GM23338 (cell line): ENCODE measurements at regions not wholly inside any gene's neighbourhood (a gene's known extent, or its start where the extent isn't known, plus 50 kb on each side); places are given as distances from the start of the nearest gene placed in this dataset.

Experiments
- CREB1 ChIP-seq: fragments of 250-450 bp; sonication (Bioruptor Pico); IDR thresholded peaks from 2 replicates; pipeline ENCODE4 v1.5.0; 2020; ENCODE audit warnings: low read depth, mild to moderate bottlenecking, moderate library complexity
- EZH2 ChIP-seq: fragments of 200-600 bp; sonication (generic); IDR thresholded peaks from one replicate; pipeline ENCODE4 v1.8.0; 2017; ENCODE audit warnings: antibody characterized with exemption, mild to moderate bottlenecking, low read depth; ENCODE audit not compliant: unreplicated experiment
- EZH2phosphoT487 ChIP-seq: fragments of 200-600 bp; sonication (generic); IDR thresholded peaks from one replicate; pipeline ENCODE4 v1.8.1; 2018; ENCODE audit warnings: antibody characterized with exemption; ENCODE audit not compliant: unreplicated experiment
- JUNB ChIP-seq: IDR thresholded peaks from one replicate; pipeline ENCODE4 v1.6.1; 2016; ENCODE audit warnings: antibody characterized with exemption; ENCODE audit not compliant: unreplicated experiment
- POLR2AphosphoS5 ChIP-seq: IDR thresholded peaks from 2 replicates; pipeline ENCODE4 v1.6.1; 2016; ENCODE audit warnings: antibody characterized with exemption, low read depth
- REST ChIP-seq: IDR thresholded peaks from one replicate; pipeline ENCODE4 v1.6.1; 2018; ENCODE audit warnings: antibody characterized with exemption; ENCODE audit not compliant: unreplicated experiment
- STAT1 ChIP-seq: IDR thresholded peaks from one replicate; pipeline ENCODE4 v1.6.1; 2016; ENCODE audit warnings: antibody characterized with exemption; ENCODE audit not compliant: unreplicated experiment
- ZNF114 ChIP-seq: fragments of 250-450 bp; sonication (Bioruptor Pico); IDR thresholded peaks from 2 replicates; pipeline ENCODE4 v1.5.0; 2020; ENCODE audit warnings: mild to moderate bottlenecking, moderate library complexity
- ZNF331 ChIP-seq: fragments of 250-450 bp; sonication (Bioruptor Pico); IDR thresholded peaks from 2 replicates; pipeline ENCODE4 v1.5.0; 2020; ENCODE audit warnings: low read depth, mild to moderate bottlenecking, moderate library complexity
- TF ChIP-seq, protein P1 (sequence below), 2 experiments: fragments of 200-600 bp in 1 of 2; sonication (generic) in 1 of 2; conservative IDR thresholded peaks; 2 replicates each; pipeline versions ENCODE4 v1.5.1 to v1.6.1; 2016 to 2017; ENCODE audit warnings: antibody characterized with exemption in 2 of 2, low read depth in 2 of 2, mild to moderate bottlenecking in 2 of 2, moderate library complexity in 1 of 2
- TF ChIP-seq, protein P2 (sequence below): IDR thresholded peaks from 2 replicates; pipeline ENCODE4 v1.6.1; 2016; ENCODE audit warnings: antibody characterized with exemption
- TF ChIP-seq, protein P3 (sequence below): fragments of 250-450 bp; sonication (Bioruptor Pico); IDR thresholded peaks from 2 replicates; pipeline ENCODE4 v1.5.0; 2020; ENCODE audit warnings: mild to moderate bottlenecking, moderate library complexity

DNA sequence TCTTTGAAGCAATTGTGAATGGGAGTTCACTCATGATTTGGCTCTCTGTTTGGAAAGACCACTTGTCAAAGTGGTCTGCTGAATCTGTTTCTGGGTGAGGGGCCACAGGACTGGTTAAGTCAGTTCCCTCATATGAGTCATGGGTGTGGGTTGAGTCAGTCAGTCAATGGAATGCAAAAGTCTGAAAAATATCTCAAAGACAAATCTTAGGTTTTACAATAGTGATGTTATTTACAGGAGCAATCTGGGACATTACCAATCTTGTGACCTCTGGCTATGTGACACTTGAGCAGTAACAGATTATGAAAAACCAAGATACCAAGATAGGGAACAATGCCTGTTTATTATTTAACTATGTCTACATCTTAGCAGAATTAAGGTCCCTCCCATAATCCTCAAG, 311.6 kb downstream of the AASDHPPT start:
- TF ChIP-seq, protein P1, sequence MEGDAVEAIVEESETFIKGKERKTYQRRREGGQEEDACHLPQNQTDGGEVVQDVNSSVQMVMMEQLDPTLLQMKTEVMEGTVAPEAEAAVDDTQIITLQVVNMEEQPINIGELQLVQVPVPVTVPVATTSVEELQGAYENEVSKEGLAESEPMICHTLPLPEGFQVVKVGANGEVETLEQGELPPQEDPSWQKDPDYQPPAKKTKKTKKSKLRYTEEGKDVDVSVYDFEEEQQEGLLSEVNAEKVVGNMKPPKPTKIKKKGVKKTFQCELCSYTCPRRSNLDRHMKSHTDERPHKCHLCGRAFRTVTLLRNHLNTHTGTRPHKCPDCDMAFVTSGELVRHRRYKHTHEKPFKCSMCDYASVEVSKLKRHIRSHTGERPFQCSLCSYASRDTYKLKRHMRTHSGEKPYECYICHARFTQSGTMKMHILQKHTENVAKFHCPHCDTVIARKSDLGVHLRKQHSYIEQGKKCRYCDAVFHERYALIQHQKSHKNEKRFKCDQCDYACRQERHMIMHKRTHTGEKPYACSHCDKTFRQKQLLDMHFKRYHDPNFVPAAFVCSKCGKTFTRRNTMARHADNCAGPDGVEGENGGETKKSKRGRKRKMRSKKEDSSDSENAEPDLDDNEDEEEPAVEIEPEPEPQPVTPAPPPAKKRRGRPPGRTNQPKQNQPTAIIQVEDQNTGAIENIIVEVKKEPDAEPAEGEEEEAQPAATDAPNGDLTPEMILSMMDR (conservative IDR thresholded peaks at IDR 0.05; ENCODE audit: low read depth in 2 of 2) = no peak
- no peak for TF ChIP-seq POLR2AphosphoS5
- TF ChIP-seq EZH2 = no peak
- no peak for TF ChIP-seq EZH2phosphoT487
- TF ChIP-seq REST = no peak
- TF ChIP-seq CREB1 = no peak
- TF ChIP-seq STAT1 = no peak
- no peak for TF ChIP-seq JUNB
- TF ChIP-seq, protein P2, sequence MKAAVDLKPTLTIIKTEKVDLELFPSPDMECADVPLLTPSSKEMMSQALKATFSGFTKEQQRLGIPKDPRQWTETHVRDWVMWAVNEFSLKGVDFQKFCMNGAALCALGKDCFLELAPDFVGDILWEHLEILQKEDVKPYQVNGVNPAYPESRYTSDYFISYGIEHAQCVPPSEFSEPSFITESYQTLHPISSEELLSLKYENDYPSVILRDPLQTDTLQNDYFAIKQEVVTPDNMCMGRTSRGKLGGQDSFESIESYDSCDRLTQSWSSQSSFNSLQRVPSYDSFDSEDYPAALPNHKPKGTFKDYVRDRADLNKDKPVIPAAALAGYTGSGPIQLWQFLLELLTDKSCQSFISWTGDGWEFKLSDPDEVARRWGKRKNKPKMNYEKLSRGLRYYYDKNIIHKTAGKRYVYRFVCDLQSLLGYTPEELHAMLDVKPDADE = no peak
- TF ChIP-seq ZNF114 = no peak
- no peak for TF ChIP-seq ZNF331 (CRISPR knock-in tag)
- TF ChIP-seq, protein P3, sequence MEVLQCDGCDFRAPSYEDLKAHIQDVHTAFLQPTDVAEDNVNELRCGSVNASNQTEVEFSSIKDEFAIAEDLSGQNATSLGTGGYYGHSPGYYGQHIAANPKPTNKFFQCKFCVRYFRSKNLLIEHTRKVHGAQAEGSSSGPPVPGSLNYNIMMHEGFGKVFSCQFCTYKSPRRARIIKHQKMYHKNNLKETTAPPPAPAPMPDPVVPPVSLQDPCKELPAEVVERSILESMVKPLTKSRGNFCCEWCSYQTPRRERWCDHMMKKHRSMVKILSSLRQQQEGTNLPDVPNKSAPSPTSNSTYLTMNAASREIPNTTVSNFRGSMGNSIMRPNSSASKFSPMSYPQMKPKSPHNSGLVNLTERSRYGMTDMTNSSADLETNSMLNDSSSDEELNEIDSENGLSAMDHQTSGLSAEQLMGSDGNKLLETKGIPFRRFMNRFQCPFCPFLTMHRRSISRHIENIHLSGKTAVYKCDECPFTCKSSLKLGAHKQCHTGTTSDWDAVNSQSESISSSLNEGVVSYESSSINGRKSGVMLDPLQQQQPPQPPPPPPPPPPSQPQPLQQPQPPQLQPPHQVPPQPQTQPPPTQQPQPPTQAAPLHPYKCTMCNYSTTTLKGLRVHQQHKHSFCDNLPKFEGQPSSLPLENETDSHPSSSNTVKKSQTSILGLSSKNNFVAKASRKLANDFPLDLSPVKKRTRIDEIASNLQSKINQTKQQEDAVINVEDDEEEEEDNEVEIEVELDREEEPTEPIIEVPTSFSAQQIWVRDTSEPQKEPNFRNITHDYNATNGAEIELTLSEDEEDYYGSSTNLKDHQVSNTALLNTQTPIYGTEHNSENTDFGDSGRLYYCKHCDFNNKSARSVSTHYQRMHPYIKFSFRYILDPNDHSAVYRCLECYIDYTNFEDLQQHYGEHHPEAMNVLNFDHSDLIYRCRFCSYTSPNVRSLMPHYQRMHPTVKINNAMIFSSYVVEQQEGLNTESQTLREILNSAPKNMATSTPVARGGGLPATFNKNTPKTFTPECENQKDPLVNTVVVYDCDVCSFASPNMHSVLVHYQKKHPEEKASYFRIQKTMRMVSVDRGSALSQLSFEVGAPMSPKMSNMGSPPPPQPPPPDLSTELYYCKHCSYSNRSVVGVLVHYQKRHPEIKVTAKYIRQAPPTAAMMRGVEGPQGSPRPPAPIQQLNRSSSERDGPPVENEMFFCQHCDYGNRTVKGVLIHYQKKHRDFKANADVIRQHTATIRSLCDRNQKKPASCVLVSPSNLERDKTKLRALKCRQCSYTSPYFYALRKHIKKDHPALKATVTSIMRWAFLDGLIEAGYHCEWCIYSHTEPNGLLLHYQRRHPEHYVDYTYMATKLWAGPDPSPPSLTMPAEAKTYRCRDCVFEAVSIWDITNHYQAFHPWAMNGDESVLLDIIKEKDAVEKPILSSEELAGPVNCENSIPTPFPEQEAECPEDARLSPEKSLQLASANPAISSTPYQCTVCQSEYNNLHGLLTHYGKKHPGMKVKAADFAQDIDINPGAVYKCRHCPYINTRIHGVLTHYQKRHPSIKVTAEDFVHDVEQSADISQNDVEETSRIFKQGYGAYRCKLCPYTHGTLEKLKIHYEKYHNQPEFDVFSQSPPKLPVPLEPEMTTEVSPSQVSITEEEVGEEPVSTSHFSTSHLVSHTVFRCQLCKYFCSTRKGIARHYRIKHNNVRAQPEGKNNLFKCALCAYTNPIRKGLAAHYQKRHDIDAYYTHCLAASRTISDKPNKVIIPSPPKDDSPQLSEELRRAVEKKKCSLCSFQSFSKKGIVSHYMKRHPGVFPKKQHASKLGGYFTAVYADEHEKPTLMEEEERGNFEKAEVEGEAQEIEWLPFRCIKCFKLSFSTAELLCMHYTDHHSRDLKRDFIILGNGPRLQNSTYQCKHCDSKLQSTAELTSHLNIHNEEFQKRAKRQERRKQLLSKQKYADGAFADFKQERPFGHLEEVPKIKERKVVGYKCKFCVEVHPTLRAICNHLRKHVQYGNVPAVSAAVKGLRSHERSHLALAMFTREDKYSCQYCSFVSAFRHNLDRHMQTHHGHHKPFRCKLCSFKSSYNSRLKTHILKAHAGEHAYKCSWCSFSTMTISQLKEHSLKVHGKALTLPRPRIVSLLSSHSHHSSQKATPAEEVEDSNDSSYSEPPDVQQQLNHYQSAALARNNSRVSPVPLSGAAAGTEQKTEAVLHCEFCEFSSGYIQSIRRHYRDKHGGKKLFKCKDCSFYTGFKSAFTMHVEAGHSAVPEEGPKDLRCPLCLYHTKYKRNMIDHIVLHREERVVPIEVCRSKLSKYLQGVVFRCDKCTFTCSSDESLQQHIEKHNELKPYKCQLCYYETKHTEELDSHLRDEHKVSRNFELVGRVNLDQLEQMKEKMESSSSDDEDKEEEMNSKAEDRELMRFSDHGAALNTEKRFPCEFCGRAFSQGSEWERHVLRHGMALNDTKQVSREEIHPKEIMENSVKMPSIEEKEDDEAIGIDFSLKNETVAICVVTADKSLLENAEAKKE = no peak
